DMS153 (cell line): ENCODE measurements at regions not wholly inside any gene's neighbourhood (a gene's known extent, or its start where the extent isn't known, plus 50 kb on each side); places are given as distances from the start of the nearest gene placed in this dataset.

Source experiments
- DNase-seq: peaks from one replicate; lab custom pipeline; 2025; lab: John Stamatoyannopoulos, UW

- DNase-seq, result peak; percentile 41
These were observed 67.3 kb upstream of the NUP50 start for GRCh38 chr22:45096256-45096907.

GRCh38 chr22:45097061-45097460 lies 66.7 kb upstream of the NUP50 start:
- no peak for DNase-seq

GRCh38 chr22:45098056-45098455 lies 65.7 kb upstream of the NUP50 start:
- DNase-seq, result no peak

GRCh38 chr22:45099961-45100360 lies 63.8 kb upstream of the NUP50 start:
- no peak for DNase-seq

- DNase-seq, result peak; percentile 47
These were observed 62.1 kb upstream of the NUP50 start for GRCh38 chr22:45101515-45102227.

- no peak for DNase-seq
These were observed 60.8 kb upstream of the NUP50 start for GRCh38 chr22:45102896-45103420.

GRCh38 chr22:45103756-45104155 lies 60.0 kb upstream of the NUP50 start:
- DNase-seq, result no peak

- no peak for DNase-seq
These were observed 59.4 kb upstream of the NUP50 start for GRCh38 chr22:45104313-45104712.

- peak; percentile 56 for DNase-seq
These were observed 58.4 kb upstream of the NUP50 start for GRCh38 chr22:45105281-45105702.

- DNase-seq, result no peak
These were observed 56.1 kb upstream of the NUP50 start for GRCh38 chr22:45107671-45108070.

- DNase-seq, result no peak
These were observed 51.4 kb upstream of the NUP50 start for GRCh38 chr22:45112136-45112879.
